NCI-H2029 (cell line): ENCODE measurements at regions not wholly inside any gene's neighbourhood (a gene's known extent, or its start where the extent isn't known, plus 50 kb on each side); places are given as distances from the start of the nearest gene placed in this dataset.

Experiments
- DNase-seq: peaks from one replicate; lab custom pipeline; 2025; lab: John Stamatoyannopoulos, UW

GRCh38 chr13:34816908-34817665 is 125.0 kb upstream of the NBEA start:
- no peak for DNase-seq

- no peak for DNase-seq
Measured at GRCh38 chr13:34822650-34823049, 119.4 kb upstream of the NBEA start.

GRCh38 chr13:34826432-34826831 is 115.6 kb upstream of the NBEA start:
- no peak for DNase-seq

- no peak for DNase-seq
Measured at GRCh38 chr13:34833562-34834182, 108.4 kb upstream of the NBEA start.

GRCh38 chr13:34842466-34842865 is 99.6 kb upstream of the NBEA start:
- no peak for DNase-seq

- DNase-seq = peak; percentile 57
Measured at GRCh38 chr13:34847766-34848165, 94.3 kb upstream of the NBEA start.

- DNase-seq = no peak
Measured at GRCh38 chr13:34849406-34849805, 92.7 kb upstream of the NBEA start.

- no peak for DNase-seq
Measured at GRCh38 chr13:34853161-34853560, 88.9 kb upstream of the NBEA start.

GRCh38 chr13:34857558-34858325 is 84.3 kb upstream of the NBEA start:
- no peak for DNase-seq

- no peak for DNase-seq
Measured at GRCh38 chr13:34862311-34862710, 79.8 kb upstream of the NBEA start.

- no peak for DNase-seq
Measured at GRCh38 chr13:34862716-34863115, 79.4 kb upstream of the NBEA start.

- no peak for DNase-seq
Measured at GRCh38 chr13:34863360-34864135, 78.5 kb upstream of the NBEA start.

GRCh38 chr13:34864671-34865070 is 77.4 kb upstream of the NBEA start:
- no peak for DNase-seq

GRCh38 chr13:34867590-34867989 is 74.5 kb upstream of the NBEA start:
- no peak for DNase-seq

- no peak for DNase-seq
Measured at GRCh38 chr13:34868733-34869132, 73.3 kb upstream of the NBEA start.

- DNase-seq = no peak
Measured at GRCh38 chr13:34869696-34870095, 72.4 kb upstream of the NBEA start.

- no peak for DNase-seq
Measured at GRCh38 chr13:34878329-34878728, 63.7 kb upstream of the NBEA start.

GRCh38 chr13:34879851-34880250 is 62.2 kb upstream of the NBEA start:
- no peak for DNase-seq

- no peak for DNase-seq
Measured at GRCh38 chr13:34881494-34881893, 60.6 kb upstream of the NBEA start.

GRCh38 chr13:34883396-34883795 is 58.7 kb upstream of the NBEA start:
- DNase-seq = no peak

- DNase-seq = no peak
Measured at GRCh38 chr13:34884366-34884765, 57.7 kb upstream of the NBEA start.
